Smooth muscle cell (in vitro differentiated cells): ENCODE measurements at regions not wholly inside any gene's neighbourhood (a gene's known extent, or its start where the extent isn't known, plus 50 kb on each side); places are given as distances from the start of the nearest gene placed in this dataset.
"Not testable (repeated sequence)": the region's sequence is repeated elsewhere in the genome, so short reads cannot be mapped to it uniquely, and the experiment has no call there.

Experiments
- DNase-seq: peaks from one replicate; lab custom pipeline; 2025; ENCODE audit not compliant: unreplicated experiment; lab: John Stamatoyannopoulos, UW
- H2AFZ ChIP-seq: fragments of 200-600 bp; sonication (generic); 2 replicates; pipeline ENCODE4 v1.6.0; 2016; ENCODE audit warnings: antibody characterized with exemption, low read depth, mild to moderate bottlenecking
- H3F3A ChIP-seq: fragments of 200-600 bp; sonication (generic); 2 replicates; pipeline ENCODE4 v1.6.0; 2017; ENCODE audit warnings: antibody characterized with exemption, low read depth
- H3K27ac ChIP-seq: fragments of 200-600 bp; sonication (generic); 2 replicates; pipeline ENCODE4 v1.5.1; 2016; ENCODE audit warnings: low read depth, mild to moderate bottlenecking
- H3K27me3 ChIP-seq: fragments of 200-600 bp; sonication (generic); 2 replicates; pipeline ENCODE4 v1.6.1; 2016; ENCODE audit warnings: low read depth, mild to moderate bottlenecking
- H3K36me3 ChIP-seq: fragments of 200-600 bp; sonication (generic); 2 replicates; pipeline ENCODE4 v1.5.1; 2016; ENCODE audit warnings: low read depth
- H3K4me1 ChIP-seq: fragments of 200-600 bp; sonication (generic); 2 replicates; pipeline ENCODE4 v1.5.1; 2016; ENCODE audit warnings: low read depth
- H3K4me2 ChIP-seq: fragments of 200-600 bp; sonication (generic); 2 replicates; pipeline ENCODE4 v1.6.0; 2016; ENCODE audit warnings: mild to moderate bottlenecking
- H3K4me3 ChIP-seq: fragments of 200-600 bp; sonication (generic); 2 replicates; pipeline ENCODE4 v1.5.1; 2016; ENCODE audit warnings: mild to moderate bottlenecking
- H3K79me2 ChIP-seq: fragments of 200-600 bp; sonication (generic); 2 replicates; pipeline ENCODE4 v1.6.0; 2016; ENCODE audit warnings: low read depth, mild to moderate bottlenecking
- H3K9ac ChIP-seq: fragments of 200-600 bp; sonication (generic); 2 replicates; pipeline ENCODE4 v1.6.0; 2016; ENCODE audit warnings: low read depth
- H3K9me3 ChIP-seq: fragments of 200-600 bp; sonication (generic); replicated peaks from 2 replicates; pipeline ENCODE4 v1.5.1; 2016; ENCODE audit warnings: low read depth
- H4K20me1 ChIP-seq: fragments of 200-600 bp; sonication (generic); 2 replicates; pipeline ENCODE4 v1.6.0; 2016; ENCODE audit warnings: low read depth
- CTCF ChIP-seq: fragments of 200-600 bp; sonication (generic); IDR thresholded peaks from 2 replicates; pipeline ENCODE4 v1.5.1; 2017; ENCODE audit warnings: borderline replicate concordance, mild to moderate bottlenecking, antibody characterized with exemption; ENCODE audit not compliant: insufficient read depth, poor library complexity, severe bottlenecking
- WGBS: methylation state at CpG from one replicate; pipeline ENCODE4 v1.1.7; 2016; ENCODE audit warnings: low lambda C conversion rate; 5-methylcytosine and 5-hydroxymethylcytosine counted together

GRCh38 chr7:11272352-11272751 lies 298.7 kb downstream of the PHF14 start:
- Histone ChIP-seq H3K4me2 (no peak overlapping the region), H3K9me3 (no peaks in the 10 kb centered on the region), H3K36me3 (no peaks in the 10 kb centered on the region), H3K9ac (no peak overlapping the region), H3K4me1 (no peaks in the 10 kb centered on the region), H3K27me3 (no peaks in the 10 kb centered on the region), H3K79me2 (no peaks in the 10 kb centered on the region), H2AFZ (no peak overlapping the region), H4K20me1 (no peaks in the 10 kb centered on the region), H3K4me3 (no peak overlapping the region), H3F3A (no peaks in the 10 kb centered on the region), H3K27ac (no peak overlapping the region)
- no peak for TF ChIP-seq CTCF
- WGBS = 20% methylated on average over 2 of the region's 2 CpGs
- DNase-seq = no peak

GRCh38 chr7:11274074-11274473 lies 300.4 kb downstream of the PHF14 start:
- no peaks in the 10 kb centered on the region for H3K4me1 ChIP-seq
- WGBS = 89% methylated on average over 2 of the region's 2 CpGs
- no peak for TF ChIP-seq CTCF

GRCh38 chr7:11281953-11282352 lies 308.3 kb downstream of the PHF14 start:
- H3K79me2 ChIP-seq = no peaks in the 10 kb centered on the region
- no peak for DNase-seq
- H3K36me3 ChIP-seq = no peaks in the 10 kb centered on the region
- H3K4me2 ChIP-seq = no peak overlapping the region
- H2AFZ ChIP-seq = no peak overlapping the region
- H3K9me3 ChIP-seq = no peaks in the 10 kb centered on the region
- H3K4me1 ChIP-seq = no peaks in the 10 kb centered on the region
- TF ChIP-seq CTCF = no peak
- no peak overlapping the region for H3K9ac ChIP-seq
- no peaks in the 10 kb centered on the region for H4K20me1 ChIP-seq
- H3K4me3 ChIP-seq = no peak overlapping the region
- no peak overlapping the region for H3K27ac ChIP-seq
- H3K27me3 ChIP-seq = no peaks in the 10 kb centered on the region
- H3F3A ChIP-seq = no peaks in the 10 kb centered on the region
- 74% methylated on average over 2 of the region's 2 CpGs for WGBS

More at GRCh38 chr7:11274074-11274473, 300.4 kb downstream of the PHF14 start:
- Histone ChIP-seq H3K4me2 (no peak overlapping the region), H3F3A (no peaks in the 10 kb centered on the region), H2AFZ (no peak overlapping the region), H3K9me3 (no peaks in the 10 kb centered on the region), H3K36me3 (no peaks in the 10 kb centered on the region), H4K20me1 (no peaks in the 10 kb centered on the region), H3K27ac (no peak overlapping the region), H3K9ac (no peak overlapping the region), H3K27me3 (no peaks in the 10 kb centered on the region), H3K79me2 (no peaks in the 10 kb centered on the region), H3K4me3 (no peak overlapping the region)
- no peak for DNase-seq

- H3K4me3 ChIP-seq, H3K27me3 ChIP-seq, H3K27ac ChIP-seq, DNase-seq, H3F3A ChIP-seq, H4K20me1 ChIP-seq, H3K79me2 ChIP-seq, H3K36me3 ChIP-seq, H3K9me3 ChIP-seq, H3K4me1 ChIP-seq, H3K9ac ChIP-seq, H2AFZ ChIP-seq, H3K4me2 ChIP-seq: not testable (repeated sequence)
- 91% methylated on average over 3 of the region's 3 CpGs for WGBS
Observed at GRCh38 chr7:11283584-11283983, 309.9 kb downstream of the PHF14 start.
